ENCODE measurements at regions not wholly inside any gene's neighbourhood (a gene's known extent, or its start where the extent isn't known, plus 50 kb on each side); places are given as distances from the start of the nearest gene placed in this dataset.
"Not testable (repeated sequence)": the region's sequence is repeated elsewhere in the genome, so short reads cannot be mapped to it uniquely, and the experiment has no call there.

GRCh38 chr7:19963695-19964094 lies 190.3 kb upstream of the TMEM196 start:
- POLR2A ChIA-PET: no interaction called here
- Mint-ChIP-seq H3K27ac (no peak overlapping the region), H3K9me3 (peaks cover 1% of the 10 kb centered on the region), H3K4me1 (no peaks in the 10 kb centered on the region), H3K36me3 (no peaks in the 10 kb centered on the region), H3K27me3 (no peaks in the 10 kb centered on the region), H3K4me3 (no peak overlapping the region)
- DNase-seq (no peak), ATAC-seq (ENCODE audit: low read depth) (no peak)

DNA sequence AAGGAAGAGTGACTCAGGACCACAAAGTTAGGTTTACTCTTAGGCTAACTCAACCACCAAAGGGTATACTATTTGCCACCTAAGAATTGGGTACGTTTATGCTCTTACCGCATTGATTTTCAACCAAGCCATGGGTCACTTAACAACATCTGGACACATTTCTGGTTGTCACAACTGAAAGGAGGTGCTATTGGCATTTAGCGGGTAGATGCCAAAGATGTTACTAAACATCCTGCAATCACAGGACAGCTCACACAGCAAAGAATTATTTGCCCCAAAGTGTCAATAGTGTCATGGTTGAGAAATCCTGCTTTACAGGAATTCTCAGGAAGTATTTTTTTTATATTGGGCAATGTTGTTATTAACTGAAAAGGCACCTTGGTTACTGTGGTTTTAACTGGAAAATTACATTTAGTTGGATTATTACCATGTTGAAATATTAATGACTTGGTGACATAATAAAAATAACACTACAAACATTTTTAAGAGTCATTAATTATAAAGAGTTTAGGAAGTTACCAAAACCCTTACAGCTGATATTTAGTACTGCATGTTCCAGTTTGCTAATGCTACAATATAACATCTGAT lies 185.0 kb upstream of the TMEM196 start:
- Mint-ChIP-seq H3K9me3 (no peaks in the 10 kb centered on the region), H3K27ac (no peak overlapping the region), H3K4me3 (no peak overlapping the region), H3K4me1 (no peaks in the 10 kb centered on the region), H3K36me3 (no peaks in the 10 kb centered on the region), H3K27me3 (no peaks in the 10 kb centered on the region)
- POLR2A ChIA-PET: no interaction called here
- DNase-seq (no peak), ATAC-seq (ENCODE audit: low read depth) (no peak)

- no peak overlapping the region for H3K27ac Mint-ChIP-seq
- no peaks in the 10 kb centered on the region for H3K9me3 Mint-ChIP-seq
- no peak for ATAC-seq (ENCODE audit: low read depth)
- POLR2A ChIA-PET: no interaction called here
- H3K36me3 Mint-ChIP-seq: no peaks in the 10 kb centered on the region
- DNase-seq: no peak
- no peaks in the 10 kb centered on the region for H3K4me1 Mint-ChIP-seq
- no peaks in the 10 kb centered on the region for H3K27me3 Mint-ChIP-seq
- no peak overlapping the region for H3K4me3 Mint-ChIP-seq
Measured at GRCh38 chr7:19957664-19958063, 184.2 kb upstream of the TMEM196 start.

DNA sequence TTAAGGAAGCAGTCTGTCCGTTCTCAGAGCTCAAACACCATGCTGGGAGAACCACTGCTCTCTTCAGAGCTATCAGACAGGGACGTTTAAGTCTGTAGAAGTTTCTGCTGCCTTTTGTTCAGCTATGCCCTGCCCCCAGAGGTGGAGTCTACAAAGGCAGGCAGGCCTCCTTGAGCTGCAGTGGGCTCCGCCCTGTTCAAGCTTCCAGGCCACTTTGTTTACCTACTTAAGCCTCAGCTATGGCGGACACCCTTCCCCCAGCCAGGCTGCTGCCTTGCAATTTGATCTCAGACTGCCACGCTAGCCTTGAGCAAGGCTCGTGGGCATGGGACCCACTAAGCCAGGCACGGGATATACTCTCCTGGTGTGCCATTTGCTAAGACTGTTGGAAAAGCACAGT lies 180.7 kb upstream of the TMEM196 start:
- H3K27ac Mint-ChIP-seq; H3K4me1 Mint-ChIP-seq; H3K4me3 Mint-ChIP-seq; DNase-seq; POLR2A ChIA-PET; H3K9me3 Mint-ChIP-seq; H3K36me3 Mint-ChIP-seq; H3K27me3 Mint-ChIP-seq; ATAC-seq (ENCODE audit: low read depth): not testable (repeated sequence)

DNA sequence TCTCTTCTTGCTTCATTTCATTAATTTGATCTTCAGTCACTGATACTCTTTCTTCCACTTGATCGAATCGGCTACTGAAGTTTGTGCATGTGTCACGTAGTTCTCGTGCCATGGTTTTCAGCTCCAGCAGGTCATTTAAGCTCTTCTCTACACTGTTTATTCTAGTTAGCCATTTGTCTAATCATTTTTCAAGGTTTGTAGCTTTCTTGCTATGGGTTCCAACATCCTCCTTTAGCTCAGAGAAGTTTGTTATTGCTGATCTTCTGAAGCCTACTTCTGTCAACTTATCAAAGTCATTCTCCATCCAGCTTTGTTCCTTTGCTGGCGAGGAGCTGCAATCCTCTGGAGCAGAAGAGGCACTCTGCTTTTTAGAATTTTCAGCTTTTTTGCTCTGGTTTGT lies 180.0 kb upstream of the TMEM196 start:
- not testable (repeated sequence) for ATAC-seq (ENCODE audit: low read depth)

GRCh38 chr7:19948160-19948559 lies 174.7 kb upstream of the TMEM196 start:
- H3K4me1 Mint-ChIP-seq: no peaks in the 10 kb centered on the region
- ATAC-seq (ENCODE audit: low read depth) (no peak), DNase-seq (no peak)
- H3K27me3 Mint-ChIP-seq: no peaks in the 10 kb centered on the region
- H3K4me3 Mint-ChIP-seq: no peak overlapping the region
- H3K9me3 Mint-ChIP-seq: peaks cover 10% of the 10 kb centered on the region
- H3K27ac Mint-ChIP-seq: no peak overlapping the region
- POLR2A ChIA-PET: no interaction called here
- H3K36me3 Mint-ChIP-seq: no peaks in the 10 kb centered on the region

More for the DNA sequence above, 180.0 kb upstream of the TMEM196 start:
- DNase-seq, H3K27me3 Mint-ChIP-seq, H3K4me1 Mint-ChIP-seq, H3K27ac Mint-ChIP-seq, POLR2A ChIA-PET, H3K36me3 Mint-ChIP-seq, H3K9me3 Mint-ChIP-seq, H3K4me3 Mint-ChIP-seq: not testable (repeated sequence)

- DNase-seq (no peak), ATAC-seq (ENCODE audit: low read depth) (no peak)
- no peaks in the 10 kb centered on the region for H3K36me3 Mint-ChIP-seq
- H3K4me1 Mint-ChIP-seq: no peaks in the 10 kb centered on the region
- peaks cover 2% of the 10 kb centered on the region for H3K9me3 Mint-ChIP-seq
- POLR2A ChIA-PET: no interaction called here
- H3K4me3 Mint-ChIP-seq: no peak overlapping the region
- no peaks in the 10 kb centered on the region for H3K27me3 Mint-ChIP-seq
- H3K27ac Mint-ChIP-seq: no peak overlapping the region
Measured at GRCh38 chr7:19944363-19945120, 171.1 kb upstream of the TMEM196 start.

DNA sequence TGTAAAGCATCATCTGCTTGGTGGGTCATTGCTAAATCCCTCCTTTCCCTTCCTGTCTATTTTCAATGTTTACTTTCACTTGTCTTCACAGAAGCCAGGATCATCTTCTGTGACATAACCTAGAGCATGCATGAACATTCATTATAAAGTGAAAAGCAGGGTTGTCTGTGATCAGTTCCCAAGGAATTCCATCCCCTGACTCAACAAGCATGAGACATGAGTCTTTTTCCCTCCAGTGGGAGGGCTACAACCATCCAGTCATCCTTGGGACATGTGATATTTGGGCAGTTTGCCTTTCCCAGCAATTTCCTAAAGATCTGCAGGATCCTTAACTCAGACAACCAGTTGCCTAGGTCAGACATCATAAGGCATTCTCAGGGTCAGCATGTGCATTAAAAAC lies 166.3 kb upstream of the TMEM196 start:
- no peaks in the 10 kb centered on the region for H3K4me1 Mint-ChIP-seq
- no peak overlapping the region for H3K27ac Mint-ChIP-seq
- H3K36me3 Mint-ChIP-seq: no peaks in the 10 kb centered on the region
- ATAC-seq (ENCODE audit: low read depth) (no peak), DNase-seq (no peak)
- no peaks in the 10 kb centered on the region for H3K27me3 Mint-ChIP-seq
- H3K9me3 Mint-ChIP-seq: peaks cover 3% of the 10 kb centered on the region
- H3K4me3 Mint-ChIP-seq: no peak overlapping the region
- POLR2A ChIA-PET: no interaction called here

DNA sequence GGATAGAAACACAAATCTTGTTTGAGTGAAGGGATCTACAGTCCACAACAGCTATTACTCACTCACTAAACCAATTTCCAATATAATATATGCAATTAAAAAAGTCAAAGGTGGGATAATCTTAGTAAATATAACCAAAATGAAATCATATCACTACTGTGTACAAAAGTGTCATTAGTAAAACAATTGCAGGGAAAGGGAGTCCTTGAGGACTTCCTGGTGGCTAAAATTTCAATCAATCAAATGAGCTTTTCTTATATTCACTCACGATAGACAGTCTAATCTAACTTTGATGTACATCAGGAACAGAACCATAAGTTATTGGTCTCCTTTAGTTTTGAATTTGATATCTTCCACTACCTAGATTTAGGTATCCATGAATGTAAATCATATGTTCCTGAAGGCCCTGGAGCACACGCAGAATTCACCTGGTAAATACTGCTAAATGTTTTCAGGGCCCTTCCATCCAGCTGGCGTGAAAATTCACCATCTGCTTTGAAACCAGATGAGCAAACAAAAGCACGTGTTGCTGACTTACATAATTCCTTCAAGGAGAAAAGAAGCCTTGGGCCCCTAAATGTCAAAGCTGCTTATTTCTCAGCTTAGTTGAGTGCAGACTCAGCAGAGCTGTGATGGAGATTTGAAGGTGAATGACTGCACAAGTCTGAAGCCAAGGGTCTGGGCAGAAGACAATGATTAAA lies 159.3 kb upstream of the TMEM196 start:
- Mint-ChIP-seq H3K36me3 (no peaks in the 10 kb centered on the region), H3K27me3 (peaks cover 2% of the 10 kb centered on the region), H3K9me3 (peaks cover 3% of the 10 kb centered on the region), H3K4me3 (no peak overlapping the region), H3K4me1 (no peaks in the 10 kb centered on the region), H3K27ac (no peak overlapping the region)
- POLR2A ChIA-PET: no interaction called here
- ATAC-seq (ENCODE audit: low read depth) (no peak), DNase-seq (no peak)

GRCh38 chr7:19930851-19931250 lies 157.4 kb upstream of the TMEM196 start:
- POLR2A ChIA-PET: no interaction called here
- Mint-ChIP-seq H3K27me3 (peaks cover 2% of the 10 kb centered on the region), H3K4me3 (no peak overlapping the region), H3K9me3 (no peaks in the 10 kb centered on the region), H3K27ac (no peak overlapping the region), H3K4me1 (no peaks in the 10 kb centered on the region), H3K36me3 (no peaks in the 10 kb centered on the region)
- ATAC-seq (ENCODE audit: low read depth) (no peak), DNase-seq (no peak)

GRCh38 chr7:19930051-19930450 lies 156.6 kb upstream of the TMEM196 start:
- Mint-ChIP-seq H3K9me3 (no peaks in the 10 kb centered on the region), H3K4me3 (no peak overlapping the region), H3K27ac (no peak overlapping the region), H3K4me1 (no peaks in the 10 kb centered on the region), H3K27me3 (peaks cover 2% of the 10 kb centered on the region), H3K36me3 (no peaks in the 10 kb centered on the region)
- POLR2A ChIA-PET: no interaction called here
- DNase-seq: no peak
- ATAC-seq (ENCODE audit: low read depth): no peak

GRCh38 chr7:19928247-19928646 lies 154.8 kb upstream of the TMEM196 start:
- H3K27me3 Mint-ChIP-seq: peaks cover 2% of the 10 kb centered on the region
- no peaks in the 10 kb centered on the region for H3K9me3 Mint-ChIP-seq
- H3K4me3 Mint-ChIP-seq: no peak overlapping the region
- no peaks in the 10 kb centered on the region for H3K4me1 Mint-ChIP-seq
- H3K36me3 Mint-ChIP-seq: no peaks in the 10 kb centered on the region
- H3K27ac Mint-ChIP-seq: no peak overlapping the region
- POLR2A ChIA-PET: no interaction called here
- ATAC-seq (ENCODE audit: low read depth) (no peak), DNase-seq (no peak)

DNA sequence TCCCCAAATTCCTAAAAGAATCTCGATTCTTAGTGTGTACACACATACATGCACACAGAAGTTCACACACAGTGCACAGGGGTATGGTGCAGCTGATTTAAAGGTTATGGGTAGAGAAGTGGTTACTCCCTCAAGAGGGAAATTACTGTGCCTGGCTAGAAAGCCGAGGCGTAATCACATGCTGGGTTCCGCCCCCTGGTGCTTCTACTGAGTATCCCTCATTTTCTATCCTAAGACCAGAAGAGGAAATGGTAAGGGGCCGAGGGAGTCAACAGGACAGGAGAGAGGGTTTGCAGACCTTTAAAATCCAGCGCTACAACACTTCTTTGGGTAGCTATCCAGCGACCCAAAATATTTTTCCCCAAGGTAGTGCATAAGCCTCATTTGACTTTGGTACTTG lies 147.3 kb upstream of the TMEM196 start:
- ATAC-seq (ENCODE audit: low read depth) (no peak), DNase-seq (no peak)
- no peak overlapping the region for H3K27ac Mint-ChIP-seq
- no peaks in the 10 kb centered on the region for H3K4me1 Mint-ChIP-seq
- POLR2A ChIA-PET: no interaction called here
- no peaks in the 10 kb centered on the region for H3K36me3 Mint-ChIP-seq
- H3K27me3 Mint-ChIP-seq: no peaks in the 10 kb centered on the region
- no peaks in the 10 kb centered on the region for H3K9me3 Mint-ChIP-seq
- no peak overlapping the region for H3K4me3 Mint-ChIP-seq

DNA sequence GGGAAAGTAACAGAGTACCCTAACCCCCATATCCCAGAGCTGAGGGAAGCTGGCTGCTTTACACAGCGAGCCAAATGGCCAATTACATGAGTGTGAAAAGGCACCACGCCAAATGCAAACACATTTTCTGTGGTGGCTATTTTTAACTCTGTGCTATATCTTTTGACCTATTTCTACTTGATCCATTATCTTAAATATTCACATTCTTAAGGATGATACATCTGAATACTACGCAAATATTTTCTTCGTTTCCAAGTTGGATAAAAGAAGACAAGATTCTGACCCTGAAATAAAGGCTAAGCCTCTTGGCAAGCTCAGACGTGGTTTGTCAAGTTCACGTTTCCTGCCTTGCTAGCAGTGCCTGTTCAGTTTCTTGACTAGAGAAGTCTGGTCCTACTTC lies 146.7 kb upstream of the TMEM196 start:
- no peak for ATAC-seq (ENCODE audit: low read depth)
- H3K4me3 Mint-ChIP-seq: no peak overlapping the region
- H3K4me1 Mint-ChIP-seq: no peaks in the 10 kb centered on the region
- H3K36me3 Mint-ChIP-seq: no peaks in the 10 kb centered on the region
- H3K27me3 Mint-ChIP-seq: no peaks in the 10 kb centered on the region
- POLR2A ChIA-PET: no interaction called here
- DNase-seq: no peak
- H3K9me3 Mint-ChIP-seq: no peaks in the 10 kb centered on the region
- H3K27ac Mint-ChIP-seq: no peak overlapping the region
